ENCODE measurements at regions not wholly inside any gene's neighbourhood (a gene's known extent, or its start where the extent isn't known, plus 50 kb on each side); places are given as distances from the start of the nearest gene placed in this dataset.

DNA sequence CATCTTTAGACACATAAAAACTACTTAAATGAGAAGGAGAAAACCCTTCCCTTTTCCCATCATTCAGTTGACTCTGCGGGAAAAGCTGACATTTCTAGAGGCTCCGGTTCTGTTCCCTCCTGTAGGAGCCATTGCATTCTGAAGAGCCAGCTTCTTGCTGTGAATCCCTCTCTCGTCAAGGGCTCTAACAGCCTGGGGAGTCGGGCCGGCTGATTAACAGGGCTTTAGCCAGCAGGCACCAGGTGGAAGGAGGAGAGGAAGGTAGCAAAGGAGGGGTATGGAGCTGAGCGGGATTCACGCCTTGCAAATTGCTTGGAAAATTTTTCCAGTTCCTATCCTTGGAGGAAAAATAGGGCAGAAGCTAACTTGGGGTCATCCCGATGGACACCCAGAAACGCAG is 108.3 kb upstream of the UBE2E1 start:
- ATAC-seq (no peak), DNase-seq (ENCODE audit: low read depth, low spot score) (no peak), FAIRE-seq (no peak)
- intact Hi-C loops (cut with micrococcal nuclease; ENCODE audit: unreplicated experiment) = no loop called here
- BruUV-seq (replicated peaks) = no TSS peak
- TF ChIP-seq HDAC6 (IDR thresholded peaks at IDR 0.05; ENCODE audit: unreplicated experiment) (no peak), RELA (IDR thresholded peaks at IDR 0.05; ENCODE audit: borderline replicate concordance, partially characterized antibody) (no peak), RCOR1 (conservative IDR thresholded peaks at IDR 0.05; ENCODE audit: low read depth, low read length) (no peak), MYC (IDR thresholded peaks at IDR 0.05; ENCODE audit: insufficient read depth, insufficient read length, insufficient replicate concordance, low read length, severe bottlenecking) (no peak), CBX5 (IDR thresholded peaks at IDR 0.05; ENCODE audit: low read depth) (no peak)
- TF ChIP-seq, protein P1, sequence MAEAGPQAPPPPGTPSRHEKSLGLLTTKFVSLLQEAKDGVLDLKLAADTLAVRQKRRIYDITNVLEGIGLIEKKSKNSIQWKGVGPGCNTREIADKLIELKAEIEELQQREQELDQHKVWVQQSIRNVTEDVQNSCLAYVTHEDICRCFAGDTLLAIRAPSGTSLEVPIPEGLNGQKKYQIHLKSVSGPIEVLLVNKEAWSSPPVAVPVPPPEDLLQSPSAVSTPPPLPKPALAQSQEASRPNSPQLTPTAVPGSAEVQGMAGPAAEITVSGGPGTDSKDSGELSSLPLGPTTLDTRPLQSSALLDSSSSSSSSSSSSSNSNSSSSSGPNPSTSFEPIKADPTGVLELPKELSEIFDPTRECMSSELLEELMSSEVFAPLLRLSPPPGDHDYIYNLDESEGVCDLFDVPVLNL (IDR thresholded peaks at IDR 0.05; ENCODE audit: low read depth, low read length) = no peak
- RAD21 ChIA-PET (ENCODE audit: unreplicated experiment) = no interaction called here
- POLR2A ChIA-PET = no interaction called here
- no peak overlapping the region for H3K4me3 ChIP-seq
- no peak overlapping the region for H3K27ac ChIP-seq (ENCODE audit: control insufficient read depth, insufficient read depth)
- H3K36me3 ChIP-seq (ENCODE audit: control insufficient read depth in 2 of 2, insufficient read depth in 2 of 2, low read length in 1 of 2) = no peaks in the 10 kb centered on the region
- H4K20me1 ChIP-seq (ENCODE audit: control insufficient read depth, insufficient read depth) = no peaks in the 10 kb centered on the region
- no peaks in the 10 kb centered on the region for H3K79me2 ChIP-seq (ENCODE audit: control insufficient read depth, insufficient read depth, low read length)
- no peaks in the 10 kb centered on the region for H3K4me1 ChIP-seq (ENCODE audit: control insufficient read depth, insufficient read depth, low read length)
- no peaks in the 10 kb centered on the region for H3K9me3 ChIP-seq (replicated peaks; ENCODE audit: control insufficient read depth, insufficient read depth, low read length)
- SMC1A ChIA-PET (ENCODE audit: uncharacterized antibody, unreplicated experiment) = interaction anchor here (1.1 to 1.2 kb wide), 3 partner anchors 11 to 293 kb away, joined by 3 read pairs; no protein-coding TSS in a partner anchor
- CTCF ChIA-PET = no interaction called here
- in situ Hi-C loops (cut with MboI) = no loop called here
- no peak overlapping the region for H2AFZ ChIP-seq (ENCODE audit: control insufficient read depth, low read depth, low read length)
- H3K27me3 ChIP-seq (replicated peaks in 1 of 2; ENCODE audit: control insufficient read depth in 2 of 2, insufficient read depth in 2 of 2, low read length in 1 of 2) = no peaks in the 10 kb centered on the region
- 83% methylated on average over 9 of the region's 9 CpGs for WGBS (ENCODE audit: insufficient coverage, insufficient replicate concordance, low lambda C conversion rate, missing lambda C conversion rate)
- no peak overlapping the region for H3K4me2 ChIP-seq (ENCODE audit: control insufficient read depth, insufficient read depth)
- H3K9ac ChIP-seq (ENCODE audit: control insufficient read depth, insufficient read depth, low read length) = no peak overlapping the region
